Loucy (cell line): ENCODE measurements at regions not wholly inside any gene's neighbourhood (a gene's known extent, or its start where the extent isn't known, plus 50 kb on each side); places are given as distances from the start of the nearest gene placed in this dataset.

Experiments
- H2AFZ ChIP-seq: fragments of 200-600 bp; sonication (generic); 2 replicates; pipeline ENCODE4 v1.6.0; 2016; ENCODE audit warnings: antibody characterized with exemption, mild to moderate bottlenecking, low read length, moderate library complexity
- H3F3A ChIP-seq: fragments of 200-600 bp; 2 replicates; pipeline ENCODE4 v1.6.0; 2016; ENCODE audit warnings: antibody characterized with exemption, low read depth, mild to moderate bottlenecking
- H3K27me3 ChIP-seq: fragments of 200-600 bp; sonication (generic); 2 replicates; pipeline ENCODE4 v1.6.1; 2014; ENCODE audit warnings: low read length, mild to moderate bottlenecking; ENCODE audit not compliant: insufficient read depth, poor library complexity, severe bottlenecking
- H3K36me3 ChIP-seq: fragments of 200-600 bp; sonication (generic); 2 replicates; pipeline ENCODE4 v1.6.1; 2016; ENCODE audit warnings: low read length; ENCODE audit not compliant: insufficient read depth
- H3K4me1 ChIP-seq: fragments of 200-600 bp; sonication (generic); 2 replicates; pipeline ENCODE4 v1.5.1; 2014; ENCODE audit warnings: low read length, mild to moderate bottlenecking; ENCODE audit not compliant: insufficient read depth, poor library complexity, severe bottlenecking
- H3K4me2 ChIP-seq: fragments of 200-600 bp; sonication (generic); 2 replicates; pipeline ENCODE4 v1.6.0; 2014; ENCODE audit warnings: antibody characterized with exemption, low read length, low read depth, mild to moderate bottlenecking; ENCODE audit not compliant: poor library complexity, severe bottlenecking
- H3K4me3 ChIP-seq: fragments of 200-600 bp; sonication (generic); 2 replicates; pipeline ENCODE4 v1.5.1; 2014; ENCODE audit warnings: low read length, mild to moderate bottlenecking, mixed read lengths; ENCODE audit not compliant: poor library complexity, severe bottlenecking
- H3K79me2 ChIP-seq: fragments of 200-600 bp; sonication (generic); 2 replicates; pipeline ENCODE4 v1.6.1; 2014; ENCODE audit warnings: low read length; ENCODE audit not compliant: insufficient read depth
- H3K9ac ChIP-seq: fragments of 200-600 bp; sonication (generic); 2 replicates; pipeline ENCODE4 v1.6.0; 2014; ENCODE audit warnings: mild to moderate bottlenecking, low read depth, low read length, moderate library complexity; ENCODE audit not compliant: poor library complexity, severe bottlenecking
- H3K9me2 ChIP-seq: fragments of 200-600 bp; sonication (generic); replicated peaks from 2 replicates; pipeline ENCODE4 v1.6.1; 2016; ENCODE audit warnings: low read depth, low read length, mixed read lengths
- H3K9me3 ChIP-seq: fragments of 200-600 bp; sonication (generic); 2 replicates; pipeline ENCODE4 v1.6.1; 2014; ENCODE audit warnings: mild to moderate bottlenecking, antibody characterized with exemption, low read length, low read depth; ENCODE audit not compliant: insufficient read depth
- H4K20me1 ChIP-seq: fragments of 200-600 bp; sonication (generic); 2 replicates; pipeline ENCODE4 v1.6.0; 2014; ENCODE audit warnings: antibody characterized with exemption, low read length, mild to moderate bottlenecking; ENCODE audit not compliant: insufficient read depth, poor library complexity, severe bottlenecking
- CTCF ChIP-seq: fragments of 200-600 bp; sonication (generic); conservative IDR thresholded peaks from 2 replicates; pipeline ENCODE4 v1.5.1; 2014; ENCODE audit warnings: mild to moderate bottlenecking, antibody characterized with exemption, low read length
- EZH2phosphoT487 ChIP-seq: fragments of 200-600 bp; IDR thresholded peaks from 2 replicates; pipeline ENCODE4 v1.6.1; 2018; ENCODE audit warnings: antibody characterized with exemption, mild to moderate bottlenecking, moderate library complexity, borderline replicate concordance

GRCh38 chr20:60132162-60132826, 174.1 kb downstream of the CDH26 start:
- Histone ChIP-seq H3K27me3 (no peaks in the 10 kb centered on the region), H3K9me2 (no peaks in the 10 kb centered on the region), H3K4me2 (no peak overlapping the region), H3K9ac (no peak overlapping the region), H2AFZ (no peak overlapping the region), H3F3A (no peaks in the 10 kb centered on the region), H3K36me3 (no peaks in the 10 kb centered on the region), H3K4me3 (no peak overlapping the region), H3K79me2 (no peaks in the 10 kb centered on the region), H3K4me1 (peaks cover 20% of the 10 kb centered on the region), H3K9me3 (no peaks in the 10 kb centered on the region), H4K20me1 (no peaks in the 10 kb centered on the region)
- TF ChIP-seq EZH2phosphoT487 (no peak), CTCF (no peak)

GRCh38 chr20:60132827-60133670, 174.8 kb downstream of the CDH26 start:
- TF ChIP-seq CTCF (no peak), EZH2phosphoT487 (no peak)
- H3K79me2 ChIP-seq: no peaks in the 10 kb centered on the region
- no peak overlapping the region for H3K4me3 ChIP-seq
- H3K9me2 ChIP-seq: no peaks in the 10 kb centered on the region
- peaks cover 26% of the 10 kb centered on the region for H3K4me1 ChIP-seq
- no peak overlapping the region for H2AFZ ChIP-seq
- H3K9me3 ChIP-seq: no peaks in the 10 kb centered on the region
- no peak overlapping the region for H3K9ac ChIP-seq
- H3K27me3 ChIP-seq: no peaks in the 10 kb centered on the region
- no peaks in the 10 kb centered on the region for H3K36me3 ChIP-seq
- no peaks in the 10 kb centered on the region for H4K20me1 ChIP-seq
- H3K4me2 ChIP-seq: no peak overlapping the region
- H3F3A ChIP-seq: no peaks in the 10 kb centered on the region

GRCh38 chr20:60135276-60135675, 177.1 kb downstream of the CDH26 start:
- H3K9me2 ChIP-seq: no peaks in the 10 kb centered on the region
- H4K20me1 ChIP-seq: no peaks in the 10 kb centered on the region
- H3F3A ChIP-seq: no peaks in the 10 kb centered on the region
- H3K79me2 ChIP-seq: no peaks in the 10 kb centered on the region
- H3K4me1 ChIP-seq: peaks cover 38% of the 10 kb centered on the region
- no peak for TF ChIP-seq EZH2phosphoT487
- TF ChIP-seq CTCF: no peak
- no peaks in the 10 kb centered on the region for H3K27me3 ChIP-seq
- no peak overlapping the region for H2AFZ ChIP-seq
- no peak overlapping the region for H3K9ac ChIP-seq
- H3K9me3 ChIP-seq: no peaks in the 10 kb centered on the region
- H3K4me3 ChIP-seq: no peak overlapping the region
- no peaks in the 10 kb centered on the region for H3K36me3 ChIP-seq
- H3K4me2 ChIP-seq: no peak overlapping the region
